ENCODE measurements at regions not wholly inside any gene's neighbourhood (a gene's known extent, or its start where the extent isn't known, plus 50 kb on each side); places are given as distances from the start of the nearest gene placed in this dataset.

GRCh38 chr18:5632041-5632440, 88.2 kb upstream of the EPB41L3 start:
- peaks cover 39% of the 10 kb centered on the region for H3K27me3 ChIP-seq (ENCODE audit: control insufficient read depth, insufficient read depth, low read length)
- no peaks in the 10 kb centered on the region for H3K36me3 ChIP-seq (ENCODE audit: insufficient read depth, low read length)
- H3K4me1 ChIP-seq (ENCODE audit: control insufficient read depth, insufficient read depth, low read length) = peaks cover 5% of the 10 kb centered on the region
- no peak overlapping the region for H3K4me3 ChIP-seq (ENCODE audit: low read length)
- no peak overlapping the region for H3K9ac ChIP-seq (ENCODE audit: low read depth, low read length)
- no peak overlapping the region for H3K4me2 ChIP-seq (ENCODE audit: low read length)
- H3K9me3 ChIP-seq (replicated peaks; ENCODE audit: low read length) = no peaks in the 10 kb centered on the region

GRCh38 chr18:5630900-5631413, 87.2 kb upstream of the EPB41L3 start:
- peaks cover 5% of the 10 kb centered on the region for H3K4me1 ChIP-seq (ENCODE audit: control insufficient read depth, insufficient read depth, low read length)
- no peak overlapping the region for H3K9ac ChIP-seq (ENCODE audit: low read depth, low read length)
- H3K36me3 ChIP-seq (ENCODE audit: insufficient read depth, low read length) = no peaks in the 10 kb centered on the region
- no peaks in the 10 kb centered on the region for H3K9me3 ChIP-seq (replicated peaks; ENCODE audit: low read length)
- H3K4me2 ChIP-seq (ENCODE audit: low read length) = no peak overlapping the region
- H3K27me3 ChIP-seq (ENCODE audit: control insufficient read depth, insufficient read depth, low read length) = peaks cover 45% of the 10 kb centered on the region
- H3K4me3 ChIP-seq (ENCODE audit: low read length) = no peak overlapping the region

- Histone ChIP-seq H3K9ac (ENCODE audit: low read depth, low read length) (no peak overlapping the region), H3K27me3 (ENCODE audit: control insufficient read depth, insufficient read depth, low read length) (peaks cover 45% of the 10 kb centered on the region), H3K4me3 (ENCODE audit: low read length) (peak overlapping the region; percentile 64)
These were observed 86.5 kb upstream of the EPB41L3 start for GRCh38 chr18:5630057-5630899.

GRCh38 chr18:5628512-5629255, 84.9 kb upstream of the EPB41L3 start:
- H3K27me3 ChIP-seq (ENCODE audit: control insufficient read depth, insufficient read depth, low read length) = peaks cover 45% of the 10 kb centered on the region
- H3K4me3 ChIP-seq (ENCODE audit: low read length) = peak overlapping the region; percentile 64

More at GRCh38 chr18:5630057-5630899, 86.5 kb upstream of the EPB41L3 start:
- H3K9me3 ChIP-seq (replicated peaks; ENCODE audit: low read length) = no peaks in the 10 kb centered on the region
- H3K36me3 ChIP-seq (ENCODE audit: insufficient read depth, low read length) = no peaks in the 10 kb centered on the region
- peaks cover 5% of the 10 kb centered on the region for H3K4me1 ChIP-seq (ENCODE audit: control insufficient read depth, insufficient read depth, low read length)
- H3K4me2 ChIP-seq (ENCODE audit: low read length) = peak overlapping the region; percentile 78

GRCh38 chr18:5627776-5628511, 84.1 kb upstream of the EPB41L3 start:
- no peaks in the 10 kb centered on the region for H3K9me3 ChIP-seq (replicated peaks; ENCODE audit: low read length)
- H3K4me3 ChIP-seq (ENCODE audit: low read length) = peak overlapping the region; percentile 64
- peaks cover 5% of the 10 kb centered on the region for H3K4me1 ChIP-seq (ENCODE audit: control insufficient read depth, insufficient read depth, low read length)
- no peak overlapping the region for H3K9ac ChIP-seq (ENCODE audit: low read depth, low read length)
- no peaks in the 10 kb centered on the region for H3K36me3 ChIP-seq (ENCODE audit: insufficient read depth, low read length)
- H3K4me2 ChIP-seq (ENCODE audit: low read length) = peak overlapping the region; percentile 78
- peaks cover 45% of the 10 kb centered on the region for H3K27me3 ChIP-seq (ENCODE audit: control insufficient read depth, insufficient read depth, low read length)

More at GRCh38 chr18:5628512-5629255, 84.9 kb upstream of the EPB41L3 start:
- H3K9me3 ChIP-seq (replicated peaks; ENCODE audit: low read length) = no peaks in the 10 kb centered on the region
- peak overlapping the region; percentile 78 for H3K4me2 ChIP-seq (ENCODE audit: low read length)
- no peaks in the 10 kb centered on the region for H3K36me3 ChIP-seq (ENCODE audit: insufficient read depth, low read length)
- H3K4me1 ChIP-seq (ENCODE audit: control insufficient read depth, insufficient read depth, low read length) = peaks cover 5% of the 10 kb centered on the region
- no peak overlapping the region for H3K9ac ChIP-seq (ENCODE audit: low read depth, low read length)

GRCh38 chr18:5626130-5626880, 82.5 kb upstream of the EPB41L3 start:
- Histone ChIP-seq H3K9ac (ENCODE audit: low read depth, low read length) (no peak overlapping the region), H3K4me3 (ENCODE audit: low read length) (no peak overlapping the region), H3K9me3 (replicated peaks; ENCODE audit: low read length) (no peaks in the 10 kb centered on the region), H3K4me1 (ENCODE audit: control insufficient read depth, insufficient read depth, low read length) (peaks cover 5% of the 10 kb centered on the region), H3K36me3 (ENCODE audit: insufficient read depth, low read length) (no peaks in the 10 kb centered on the region), H3K4me2 (ENCODE audit: low read length) (no peak overlapping the region), H3K27me3 (ENCODE audit: control insufficient read depth, insufficient read depth, low read length) (peaks cover 40% of the 10 kb centered on the region)

GRCh38 chr18:5625076-5625475, 81.3 kb upstream of the EPB41L3 start:
- Histone ChIP-seq H3K4me3 (ENCODE audit: low read length) (no peak overlapping the region), H3K4me1 (ENCODE audit: control insufficient read depth, insufficient read depth, low read length) (peaks cover 2% of the 10 kb centered on the region), H3K9me3 (replicated peaks; ENCODE audit: low read length) (no peaks in the 10 kb centered on the region), H3K4me2 (ENCODE audit: low read length) (no peak overlapping the region), H3K27me3 (ENCODE audit: control insufficient read depth, insufficient read depth, low read length) (peaks cover 32% of the 10 kb centered on the region), H3K36me3 (ENCODE audit: insufficient read depth, low read length) (no peaks in the 10 kb centered on the region), H3K9ac (ENCODE audit: low read depth, low read length) (no peak overlapping the region)

- Histone ChIP-seq H3K36me3 (ENCODE audit: insufficient read depth, low read length) (no peaks in the 10 kb centered on the region), H3K27me3 (ENCODE audit: control insufficient read depth, insufficient read depth, low read length) (peaks cover 11% of the 10 kb centered on the region), H3K9me3 (replicated peaks; ENCODE audit: low read length) (no peaks in the 10 kb centered on the region), H3K9ac (ENCODE audit: low read depth, low read length) (no peak overlapping the region), H3K4me1 (ENCODE audit: control insufficient read depth, insufficient read depth, low read length) (no peaks in the 10 kb centered on the region), H3K4me3 (ENCODE audit: low read length) (no peak overlapping the region), H3K4me2 (ENCODE audit: low read length) (no peak overlapping the region)
These were observed 79.1 kb upstream of the EPB41L3 start for GRCh38 chr18:5622905-5623304.

- no peaks in the 10 kb centered on the region for H3K27me3 ChIP-seq (ENCODE audit: control insufficient read depth, insufficient read depth, low read length)
- no peaks in the 10 kb centered on the region for H3K9me3 ChIP-seq (replicated peaks; ENCODE audit: low read length)
- no peaks in the 10 kb centered on the region for H3K4me1 ChIP-seq (ENCODE audit: control insufficient read depth, insufficient read depth, low read length)
- no peak overlapping the region for H3K9ac ChIP-seq (ENCODE audit: low read depth, low read length)
- no peak overlapping the region for H3K4me2 ChIP-seq (ENCODE audit: low read length)
- no peak overlapping the region for H3K4me3 ChIP-seq (ENCODE audit: low read length)
- H3K36me3 ChIP-seq (ENCODE audit: insufficient read depth, low read length) = no peaks in the 10 kb centered on the region
These were observed 76.5 kb upstream of the EPB41L3 start for GRCh38 chr18:5620289-5620688.

GRCh38 chr18:5619376-5619775, 75.6 kb upstream of the EPB41L3 start:
- H3K9me3 ChIP-seq (replicated peaks; ENCODE audit: low read length) = no peaks in the 10 kb centered on the region
- no peaks in the 10 kb centered on the region for H3K4me1 ChIP-seq (ENCODE audit: control insufficient read depth, insufficient read depth, low read length)
- no peak overlapping the region for H3K9ac ChIP-seq (ENCODE audit: low read depth, low read length)
- no peaks in the 10 kb centered on the region for H3K36me3 ChIP-seq (ENCODE audit: insufficient read depth, low read length)
- H3K4me3 ChIP-seq (ENCODE audit: low read length) = no peak overlapping the region
- no peaks in the 10 kb centered on the region for H3K27me3 ChIP-seq (ENCODE audit: control insufficient read depth, insufficient read depth, low read length)
- H3K4me2 ChIP-seq (ENCODE audit: low read length) = no peak overlapping the region
